ENCODE measurements at regions not wholly inside any gene's neighbourhood (a gene's known extent, or its start where the extent isn't known, plus 50 kb on each side); places are given as distances from the start of the nearest gene placed in this dataset.
"Not testable (repeated sequence)": the region's sequence is repeated elsewhere in the genome, so short reads cannot be mapped to it uniquely, and the experiment has no call there.

DNA sequence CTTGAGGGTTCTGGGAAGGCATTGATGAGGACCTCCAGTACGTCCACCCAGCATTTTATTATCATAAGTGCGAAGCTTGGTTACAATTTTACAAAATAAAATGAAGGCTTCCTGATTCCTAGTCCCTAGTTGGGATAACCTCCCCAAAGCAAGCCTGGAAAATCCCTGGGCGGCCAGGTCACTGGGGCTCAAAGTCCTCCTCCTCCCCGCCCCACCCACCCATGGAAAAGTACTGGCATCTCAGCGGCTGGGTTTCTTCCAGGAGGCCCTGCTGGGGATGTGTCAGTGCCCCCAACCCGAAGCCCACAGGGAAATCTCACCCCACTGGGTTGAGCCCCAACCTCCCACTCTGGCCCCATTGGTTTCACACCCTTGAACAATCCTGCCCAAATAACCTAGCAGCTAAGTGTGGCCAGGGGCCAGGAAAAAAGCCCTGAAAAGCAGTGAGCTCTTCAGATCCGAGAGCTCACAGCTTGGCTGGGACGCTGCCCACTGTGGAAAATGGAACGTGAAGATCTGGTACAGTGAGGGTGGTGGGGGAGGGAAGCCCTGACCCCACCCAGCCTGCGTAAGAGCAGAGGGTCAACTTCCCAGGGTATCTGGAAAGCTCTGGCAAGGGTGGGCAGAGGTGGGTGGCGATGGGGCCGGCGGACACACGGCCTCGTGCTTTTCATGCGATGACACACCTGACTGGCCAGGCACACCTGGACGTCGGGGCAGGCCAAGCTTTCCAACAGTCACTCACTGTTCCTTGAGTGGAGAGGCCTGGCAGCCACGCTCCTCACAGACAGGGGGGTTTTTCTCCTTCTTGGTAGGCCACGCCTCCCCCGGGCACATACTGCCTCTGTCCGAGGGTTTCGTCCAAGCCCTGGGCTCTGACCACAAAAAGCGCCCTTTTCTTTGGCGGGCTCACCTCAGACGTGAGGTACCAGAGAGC is 324.5 kb downstream of the SOX9 start:
- FAIRE-seq (no peak), DNase-seq (ENCODE audit: low spot score) (no peak)

GRCh38 chr17:72446118-72446517 is 325.3 kb downstream of the SOX9 start:
- DNase-seq (ENCODE audit: low spot score) (no peak), FAIRE-seq (no peak)

GRCh38 chr17:72446525-72447250 is 325.9 kb downstream of the SOX9 start:
- DNase-seq (ENCODE audit: low spot score): no peak
- no peak for FAIRE-seq

DNA sequence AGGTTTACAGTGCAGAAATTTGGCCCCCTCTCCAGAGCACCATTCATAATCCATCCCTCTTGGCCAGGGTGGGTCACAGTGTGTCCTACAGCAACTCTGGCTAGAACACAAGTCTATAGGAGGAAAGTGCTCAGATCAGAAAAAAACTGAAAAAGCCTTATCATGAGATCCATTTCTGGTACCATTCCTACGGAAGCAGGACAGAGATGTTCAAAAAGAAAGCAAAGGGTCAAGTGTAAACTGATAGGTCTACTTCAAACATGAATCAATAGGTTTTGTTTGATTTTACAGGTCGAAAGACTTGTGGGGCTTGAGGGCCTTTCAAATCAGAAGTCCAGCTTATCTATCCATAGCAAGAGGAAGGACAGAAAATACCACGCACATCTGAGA is 326.4 kb downstream of the SOX9 start:
- DNase-seq (ENCODE audit: low spot score) (no peak), FAIRE-seq (no peak)

DNA sequence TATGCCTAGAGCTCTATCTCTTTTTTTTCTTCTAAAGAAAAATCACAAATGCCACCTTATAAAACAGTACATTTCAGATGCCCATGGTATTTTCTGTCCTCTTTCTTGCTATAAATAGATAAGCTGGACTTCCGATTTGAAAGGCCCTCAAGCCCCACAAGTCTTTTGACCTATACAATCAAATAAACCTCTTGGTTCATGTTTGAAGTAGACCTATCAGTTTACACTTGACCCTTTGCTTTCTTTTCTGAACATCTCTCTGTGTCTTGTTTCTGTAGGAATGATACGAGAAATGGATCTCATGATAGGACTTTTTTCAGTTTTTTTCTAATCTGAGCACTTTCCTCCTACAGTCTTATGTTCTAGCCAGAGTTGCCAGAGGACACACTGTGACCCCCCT is 327.2 kb downstream of the SOX9 start:
- FAIRE-seq (no peak), DNase-seq (ENCODE audit: low spot score) (no peak)

- DNase-seq (ENCODE audit: low spot score): no peak
- FAIRE-seq: no peak
These were observed 331.7 kb downstream of the SOX9 start for GRCh38 chr17:72452286-72453173.

DNA sequence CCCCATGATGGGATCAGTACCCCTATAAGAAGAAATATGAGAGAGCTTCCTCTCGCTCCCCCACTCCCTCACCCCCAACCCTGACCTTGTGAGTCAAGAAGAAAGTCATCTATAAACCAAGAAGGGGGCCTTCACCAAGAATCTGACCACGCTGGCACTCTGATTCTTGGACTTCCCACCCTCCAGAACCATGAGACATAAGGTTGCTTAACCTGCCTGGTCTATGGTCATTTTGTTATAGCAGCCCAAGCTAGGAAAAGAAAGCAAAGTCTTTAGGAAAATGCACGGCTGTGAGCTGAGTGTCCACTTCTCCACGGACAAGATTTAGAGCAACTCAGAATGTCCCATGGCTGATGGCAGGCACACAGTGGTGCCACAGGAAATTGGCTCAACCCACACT is 333.5 kb downstream of the SOX9 start:
- DNase-seq (ENCODE audit: low spot score): no peak
- FAIRE-seq: no peak

GRCh38 chr17:72455562-72455961 is 334.7 kb downstream of the SOX9 start:
- FAIRE-seq: no peak
- peak; percentile 48 for DNase-seq (ENCODE audit: low spot score)

DNA sequence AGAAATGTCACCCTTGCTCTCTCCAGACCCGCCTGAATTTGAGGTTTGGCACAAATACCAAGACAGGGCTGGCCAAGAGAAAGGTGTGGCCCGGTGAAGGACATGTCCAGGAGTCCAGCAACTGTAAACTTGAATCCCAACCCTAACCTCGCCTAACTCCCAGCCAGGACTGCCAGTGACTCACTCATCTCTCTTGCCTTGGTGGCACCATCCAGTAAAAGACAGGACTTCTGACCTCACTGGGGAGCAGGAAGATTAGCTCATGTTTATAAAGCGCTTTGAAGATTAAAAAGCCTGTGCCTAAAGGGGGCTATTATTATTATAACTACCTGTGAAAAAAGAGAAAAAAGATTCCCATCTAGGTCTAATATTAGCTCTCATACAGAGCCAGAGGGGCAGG is 335.3 kb downstream of the SOX9 start:
- DNase-seq (ENCODE audit: low spot score) (peak; percentile 96), FAIRE-seq (peak; percentile 96)

DNA sequence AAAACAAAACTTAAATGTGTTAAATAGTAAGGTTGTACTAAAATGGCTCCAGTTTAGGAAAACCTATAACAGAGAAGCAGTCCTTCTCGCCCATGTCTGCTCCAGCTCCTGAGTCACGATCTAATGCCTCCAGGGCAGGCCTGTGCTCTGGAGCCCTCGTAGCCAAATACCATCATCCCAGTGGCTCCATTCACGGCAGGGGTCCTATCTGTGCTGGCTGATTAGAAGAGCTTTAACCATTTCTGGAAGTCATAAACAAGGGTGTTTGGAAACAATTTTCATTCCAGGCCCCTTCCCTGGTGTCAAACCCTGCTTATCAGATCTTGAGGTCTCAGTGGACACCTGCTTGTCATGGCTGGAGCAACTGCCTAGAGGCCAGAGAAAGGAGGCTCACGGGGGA is 336.9 kb downstream of the SOX9 start:
- no peak for DNase-seq (ENCODE audit: low spot score)
- FAIRE-seq: no peak

DNA sequence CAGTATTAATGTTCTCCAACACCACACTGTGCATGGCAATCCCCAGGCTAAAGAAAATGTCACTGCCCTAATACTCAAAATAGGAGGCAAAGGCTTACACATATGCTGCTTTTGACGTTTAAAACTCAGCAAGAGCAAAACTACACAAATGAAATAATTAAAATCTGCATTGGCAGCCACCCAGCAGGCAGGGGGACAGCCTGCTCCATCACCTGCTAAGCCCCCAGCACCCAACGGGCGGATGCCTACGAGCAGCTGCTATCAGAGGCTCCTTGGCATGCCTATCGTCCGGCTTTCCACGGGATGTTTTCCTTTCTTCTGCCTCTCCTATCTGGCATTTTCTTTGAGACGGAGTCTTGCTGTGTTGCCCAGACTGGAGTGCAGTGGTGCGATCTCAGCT is 337.5 kb downstream of the SOX9 start:
- FAIRE-seq: no peak
- no peak for DNase-seq (ENCODE audit: low spot score)

- DNase-seq (ENCODE audit: low spot score) (no peak), FAIRE-seq (no peak)
These were observed 339.9 kb downstream of the SOX9 start for GRCh38 chr17:72460711-72461110.

DNA sequence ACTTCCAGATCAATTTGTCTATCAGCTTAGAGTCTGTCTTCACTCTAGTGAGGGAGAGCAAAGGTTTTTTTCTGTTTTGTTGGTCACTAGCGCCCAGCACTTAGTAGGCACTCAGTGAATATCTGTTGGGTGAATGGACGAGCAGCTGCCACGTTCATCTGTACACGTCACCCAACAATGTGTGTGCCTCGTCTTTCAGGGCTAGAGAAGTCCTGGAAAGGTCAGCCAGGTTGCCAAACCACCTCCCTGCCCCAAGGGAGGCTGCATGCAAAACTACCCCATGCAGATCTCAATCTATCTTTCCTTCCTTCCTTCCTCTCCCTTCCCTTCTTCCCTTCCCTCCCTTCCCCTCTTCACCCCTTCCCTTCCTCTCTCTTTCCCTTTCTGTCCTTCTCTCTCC is 340.9 kb downstream of the SOX9 start:
- DNase-seq (ENCODE audit: low spot score): no peak
- FAIRE-seq: no peak

GRCh38 chr17:72462407-72462806 is 341.6 kb downstream of the SOX9 start:
- no peak for FAIRE-seq
- DNase-seq (ENCODE audit: low spot score): no peak

GRCh38 chr17:72462814-72463213 is 342.0 kb downstream of the SOX9 start:
- FAIRE-seq (no peak), DNase-seq (ENCODE audit: low spot score) (peak; percentile 15)

GRCh38 chr17:72463287-72464102 is 342.7 kb downstream of the SOX9 start:
- FAIRE-seq: no peak
- no peak for DNase-seq (ENCODE audit: low spot score)

GRCh38 chr17:72464221-72464620 is 343.4 kb downstream of the SOX9 start:
- not testable (repeated sequence) for DNase-seq (ENCODE audit: low spot score); FAIRE-seq

DNA sequence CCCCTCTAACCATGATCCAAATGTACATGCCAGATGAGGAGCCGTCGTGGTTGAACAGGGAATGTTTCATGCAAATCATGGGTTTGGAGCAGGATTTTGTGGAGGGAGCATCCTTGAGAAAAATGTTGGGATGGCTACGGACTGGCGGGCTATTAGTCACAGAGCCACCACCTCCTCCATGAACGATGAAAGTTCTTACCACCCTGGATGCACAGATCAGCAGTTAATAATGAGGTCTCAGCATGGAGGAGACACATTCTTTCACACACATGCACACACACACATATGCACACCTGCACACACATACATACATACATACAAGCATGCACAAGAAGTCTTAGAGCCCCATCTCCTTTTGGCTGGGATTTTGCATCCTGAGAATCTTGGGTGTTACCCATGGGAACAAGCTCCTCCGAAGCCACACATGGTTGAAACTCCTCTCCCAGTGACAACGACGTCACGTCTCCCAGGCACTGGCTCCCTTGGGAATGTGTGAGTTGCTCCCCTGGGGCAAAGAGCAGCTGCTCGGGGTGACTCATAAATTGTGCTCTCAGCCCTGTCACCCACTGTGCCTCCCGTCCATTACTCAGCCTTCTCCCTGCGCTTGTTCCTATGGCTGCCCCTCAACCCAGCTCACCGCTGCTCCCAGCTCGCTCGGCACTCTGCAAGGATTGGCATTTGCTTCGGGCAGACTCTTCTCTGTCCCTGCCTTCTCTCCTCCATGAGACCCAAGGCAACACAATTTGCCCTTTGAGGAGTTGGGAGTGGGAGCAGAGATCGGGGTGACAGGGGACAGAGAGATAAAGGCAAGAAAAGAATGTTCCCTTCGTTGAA is 344.6 kb downstream of the SOX9 start:
- DNase-seq (ENCODE audit: low spot score): peak; percentile 99

DNA sequence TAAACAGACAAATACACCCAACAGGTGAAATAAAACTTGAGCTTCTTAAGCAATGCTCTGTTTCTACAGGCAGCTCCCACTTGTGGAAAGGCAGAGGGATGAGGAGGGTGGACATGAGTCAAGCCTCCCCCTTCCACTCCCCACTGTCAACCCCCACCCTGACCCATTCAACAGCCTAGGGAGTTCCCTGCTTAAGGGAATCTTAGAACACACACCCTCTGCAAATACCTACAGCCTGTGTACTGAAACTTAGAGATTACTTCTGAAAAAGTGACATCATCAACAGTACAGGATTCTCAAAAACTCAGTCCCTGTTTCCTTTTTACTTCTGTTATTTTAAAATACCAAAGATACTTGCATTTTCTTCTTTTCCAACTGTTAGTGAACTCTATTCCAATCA is 345.4 kb downstream of the SOX9 start:
- DNase-seq (ENCODE audit: low spot score): peak; percentile 88
- FAIRE-seq: peak; percentile 77

More for the DNA sequence above, 344.6 kb downstream of the SOX9 start:
- peak; percentile 92 for FAIRE-seq

DNA sequence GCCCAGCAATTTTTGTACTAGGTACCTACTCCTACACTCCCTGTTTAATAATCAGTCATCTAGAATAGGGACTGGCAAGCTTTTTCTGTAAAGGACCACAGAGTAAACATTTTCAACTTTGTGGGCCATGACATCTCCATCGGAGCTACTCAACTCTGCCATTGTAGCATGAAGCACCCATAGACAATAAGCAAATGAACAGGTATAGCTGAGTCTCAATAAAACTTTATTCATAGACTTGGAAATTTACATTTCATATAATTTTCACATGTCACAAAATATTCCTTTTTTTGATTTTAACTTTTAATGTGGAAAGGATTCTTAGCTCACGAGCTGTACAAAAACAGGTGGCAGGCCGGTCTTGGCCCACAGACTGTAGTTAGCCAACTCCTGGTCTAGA is 345.8 kb downstream of the SOX9 start:
- DNase-seq (ENCODE audit: low spot score) (no peak), FAIRE-seq (no peak)
